ENCODE measurements at regions not wholly inside any gene's neighbourhood (a gene's known extent, or its start where the extent isn't known, plus 50 kb on each side); places are given as distances from the start of the nearest gene placed in this dataset.
"Not testable (repeated sequence)": the region's sequence is repeated elsewhere in the genome, so short reads cannot be mapped to it uniquely, and the experiment has no call there.

DNA sequence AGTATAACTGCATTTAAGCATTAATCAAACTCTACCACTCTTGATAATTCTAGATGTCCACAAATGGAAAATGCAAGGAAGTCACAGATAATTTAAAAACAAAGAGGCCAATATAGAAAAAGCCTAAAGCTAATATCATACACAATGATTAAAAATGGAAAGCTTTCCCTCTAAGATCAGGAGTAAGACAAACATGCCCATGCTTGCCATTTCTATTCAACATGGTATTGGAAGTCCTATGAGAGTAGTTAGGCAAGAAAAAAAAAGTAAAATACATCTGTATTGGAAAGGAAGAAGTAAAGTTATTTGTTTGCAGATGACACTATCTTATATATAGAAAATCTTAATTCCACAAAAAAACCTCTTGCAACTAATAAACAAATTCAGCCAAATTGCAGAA lies 164.6 kb upstream of the FERMT1 start:
- in situ Hi-C loops (cut with MboI; ENCODE audit: low pct_unique_long_range_greater_than_20kb, low sequenced_read_pairs, unreplicated experiment): no loop called here
- no peak for DNase-seq (ENCODE audit: low spot score)
- TF ChIP-seq, protein P1, sequence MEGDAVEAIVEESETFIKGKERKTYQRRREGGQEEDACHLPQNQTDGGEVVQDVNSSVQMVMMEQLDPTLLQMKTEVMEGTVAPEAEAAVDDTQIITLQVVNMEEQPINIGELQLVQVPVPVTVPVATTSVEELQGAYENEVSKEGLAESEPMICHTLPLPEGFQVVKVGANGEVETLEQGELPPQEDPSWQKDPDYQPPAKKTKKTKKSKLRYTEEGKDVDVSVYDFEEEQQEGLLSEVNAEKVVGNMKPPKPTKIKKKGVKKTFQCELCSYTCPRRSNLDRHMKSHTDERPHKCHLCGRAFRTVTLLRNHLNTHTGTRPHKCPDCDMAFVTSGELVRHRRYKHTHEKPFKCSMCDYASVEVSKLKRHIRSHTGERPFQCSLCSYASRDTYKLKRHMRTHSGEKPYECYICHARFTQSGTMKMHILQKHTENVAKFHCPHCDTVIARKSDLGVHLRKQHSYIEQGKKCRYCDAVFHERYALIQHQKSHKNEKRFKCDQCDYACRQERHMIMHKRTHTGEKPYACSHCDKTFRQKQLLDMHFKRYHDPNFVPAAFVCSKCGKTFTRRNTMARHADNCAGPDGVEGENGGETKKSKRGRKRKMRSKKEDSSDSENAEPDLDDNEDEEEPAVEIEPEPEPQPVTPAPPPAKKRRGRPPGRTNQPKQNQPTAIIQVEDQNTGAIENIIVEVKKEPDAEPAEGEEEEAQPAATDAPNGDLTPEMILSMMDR (IDR thresholded peaks at IDR 0.05; ENCODE audit: extremely low read depth, insufficient read depth, missing control alignments): no peak

DNA sequence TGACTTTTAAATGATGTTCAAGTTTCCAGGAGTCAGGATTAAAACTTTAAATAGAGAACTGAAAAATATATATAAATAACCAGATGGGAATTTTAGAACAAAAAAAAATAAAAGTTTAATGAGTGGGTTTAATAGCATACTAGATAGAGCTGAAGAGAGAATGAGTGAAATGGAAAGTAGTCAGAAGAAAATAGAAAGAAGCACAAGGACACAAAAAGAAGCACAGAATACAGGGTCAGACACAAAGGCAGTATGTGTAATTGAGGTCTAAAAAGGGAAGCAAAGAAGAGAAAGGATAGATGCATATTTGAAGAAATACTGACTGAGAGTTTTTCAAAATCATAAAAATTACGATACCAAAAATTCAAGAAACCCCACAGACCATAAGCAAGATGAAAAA lies 159.8 kb upstream of the FERMT1 start:
- in situ Hi-C loops (cut with MboI; ENCODE audit: low pct_unique_long_range_greater_than_20kb, low sequenced_read_pairs, unreplicated experiment): no loop called here
- TF ChIP-seq, protein P1 (IDR thresholded peaks at IDR 0.05; ENCODE audit: extremely low read depth, insufficient read depth, missing control alignments): no peak
- DNase-seq (ENCODE audit: low spot score): no peak

DNA sequence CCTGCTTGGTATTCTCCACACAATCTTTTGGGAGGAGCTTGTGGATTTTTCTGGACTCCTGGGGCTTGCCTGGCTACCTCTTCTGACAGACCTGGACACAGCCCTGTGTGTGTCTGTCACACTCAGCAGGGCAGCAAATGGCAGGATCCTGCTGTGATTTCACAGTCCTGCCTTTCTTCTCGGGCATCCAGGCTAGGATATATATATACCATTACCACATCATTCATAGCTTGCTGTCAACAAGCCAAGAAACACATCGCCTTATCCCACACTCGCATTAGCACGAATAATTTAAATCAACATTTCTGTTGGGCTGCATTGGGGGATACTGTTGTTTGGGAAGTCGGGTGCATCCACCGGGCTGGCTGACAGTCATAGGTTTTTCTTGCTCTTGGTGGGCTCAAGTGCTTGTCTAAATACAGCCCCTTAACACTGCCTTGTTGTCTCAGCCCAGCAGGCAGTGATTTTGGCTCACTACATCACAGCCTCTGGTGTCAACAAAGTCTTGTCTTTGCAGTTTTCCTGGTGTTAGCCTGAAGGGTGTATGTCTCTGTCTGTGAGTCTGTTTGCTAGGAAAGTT lies 154.9 kb upstream of the FERMT1 start:
- in situ Hi-C loops (cut with MboI; ENCODE audit: low pct_unique_long_range_greater_than_20kb, low sequenced_read_pairs, unreplicated experiment): no loop called here
- TF ChIP-seq, protein P1 (IDR thresholded peaks at IDR 0.05; ENCODE audit: extremely low read depth, insufficient read depth, missing control alignments): no peak
- DNase-seq (ENCODE audit: low spot score): no peak

DNA sequence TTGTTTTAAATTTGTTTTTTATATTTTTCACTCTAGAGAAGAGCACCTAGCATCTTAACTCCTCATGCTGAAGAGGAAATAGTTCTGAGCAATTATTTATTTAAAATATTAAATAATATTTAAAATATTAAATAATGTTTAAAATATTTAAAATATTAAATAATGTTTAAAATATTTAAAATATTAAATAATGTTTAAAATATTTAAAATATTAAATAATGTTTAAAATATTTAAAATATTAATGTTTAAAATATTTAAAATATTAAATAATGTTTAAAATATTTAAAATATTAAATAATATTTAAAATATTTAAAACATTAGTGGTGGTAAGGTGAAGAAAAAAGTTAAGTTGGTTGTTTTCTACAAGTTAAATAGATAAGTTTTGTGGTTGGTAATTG lies 147.6 kb upstream of the FERMT1 start:
- in situ Hi-C loops (cut with MboI; ENCODE audit: low pct_unique_long_range_greater_than_20kb, low sequenced_read_pairs, unreplicated experiment); DNase-seq (ENCODE audit: low spot score): not testable (repeated sequence)

DNA sequence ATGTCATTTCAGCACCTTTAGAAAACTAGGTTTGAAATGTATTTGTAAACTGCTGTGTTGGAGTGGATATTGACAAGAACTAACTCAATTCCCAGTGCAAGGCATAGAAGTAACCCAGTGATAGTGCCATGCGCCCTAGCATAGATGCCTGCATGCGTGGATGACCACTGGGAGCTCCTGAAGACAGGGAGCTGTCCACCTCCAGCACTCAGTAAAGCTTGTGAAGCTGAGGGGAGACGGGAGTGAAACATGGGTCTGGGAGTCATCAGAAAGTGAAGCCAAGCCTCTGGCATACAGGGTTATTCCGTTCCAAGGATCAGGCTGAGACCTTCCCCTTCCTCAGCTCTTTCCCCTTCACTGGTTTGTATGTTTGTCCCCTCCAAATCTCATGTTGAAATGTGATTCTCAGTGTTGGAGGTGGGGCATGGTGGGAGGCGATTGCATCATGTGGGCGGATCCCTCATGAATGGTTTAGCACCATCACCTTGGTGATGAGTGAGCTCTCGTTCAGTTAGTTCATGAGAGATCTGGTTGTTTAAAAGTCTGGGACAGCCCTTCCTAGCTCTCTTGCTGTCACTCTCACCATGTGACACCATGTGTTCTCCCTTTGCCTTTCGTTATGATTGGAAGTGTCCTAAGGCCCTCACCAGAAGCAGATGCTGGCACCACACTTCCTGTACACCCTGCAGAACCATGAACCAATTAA lies 146.5 kb upstream of the FERMT1 start:
- no peak for DNase-seq (ENCODE audit: low spot score)
- in situ Hi-C loops (cut with MboI; ENCODE audit: low pct_unique_long_range_greater_than_20kb, low sequenced_read_pairs, unreplicated experiment): no loop called here
- TF ChIP-seq, protein P1 (IDR thresholded peaks at IDR 0.05; ENCODE audit: extremely low read depth, insufficient read depth, missing control alignments): no peak

DNA sequence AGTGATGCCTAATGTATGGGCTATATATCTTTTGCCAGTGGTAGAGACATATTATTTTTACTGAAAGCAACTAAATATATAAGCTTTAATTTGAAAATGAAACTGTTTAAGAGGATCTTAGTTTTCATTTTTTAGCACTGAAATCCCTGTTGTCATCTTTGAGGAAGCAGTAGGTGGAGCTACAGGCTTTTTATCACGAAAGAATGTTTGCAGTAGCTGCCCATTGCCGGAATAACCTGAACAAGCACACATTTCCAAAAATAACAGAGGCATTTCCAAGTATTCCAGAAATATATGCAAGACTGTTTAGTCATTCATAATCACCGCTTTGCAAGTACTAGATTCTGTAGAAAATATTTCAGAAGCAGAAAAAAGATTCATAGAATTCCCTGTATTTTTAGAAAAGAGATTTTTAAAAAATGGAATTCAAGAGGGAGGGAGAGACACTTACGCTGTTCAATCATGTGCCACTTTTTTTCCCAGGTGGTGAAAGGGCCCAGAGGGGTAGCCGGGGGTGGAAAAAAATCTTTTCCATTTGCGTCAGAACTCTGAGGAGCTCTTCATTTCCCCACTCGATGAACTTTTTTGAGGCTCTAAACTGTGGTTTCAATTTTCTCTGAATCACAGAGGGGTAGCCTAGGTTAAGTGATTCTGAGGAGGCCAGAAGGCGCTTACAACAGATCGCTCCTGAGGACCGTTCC lies 142.5 kb upstream of the FERMT1 start:
- in situ Hi-C loops (cut with MboI; ENCODE audit: low pct_unique_long_range_greater_than_20kb, low sequenced_read_pairs, unreplicated experiment): no loop called here
- TF ChIP-seq, protein P1 (IDR thresholded peaks at IDR 0.05; ENCODE audit: extremely low read depth, insufficient read depth, missing control alignments): peak; percentile 37
- peak; percentile 16 for DNase-seq (ENCODE audit: low spot score)

DNA sequence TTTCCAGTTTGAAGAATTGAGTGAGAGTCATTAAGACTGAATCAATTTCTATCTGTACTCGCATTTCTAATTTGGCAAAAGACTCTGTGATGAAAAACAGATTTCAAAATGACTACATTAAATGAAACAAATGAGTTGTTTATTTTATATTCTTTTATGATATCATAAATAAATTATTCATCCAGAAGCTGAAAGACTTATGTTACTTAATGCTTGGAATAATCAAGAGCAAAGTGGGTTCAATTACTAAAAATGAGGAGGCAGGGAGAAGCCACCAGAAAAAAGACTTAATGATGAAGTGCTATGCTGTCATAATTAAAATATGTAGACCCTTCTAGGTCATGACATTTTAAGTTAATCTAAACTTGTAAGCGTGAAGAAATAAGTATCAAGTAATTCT lies 130.6 kb upstream of the FERMT1 start:
- DNase-seq (ENCODE audit: low spot score): no peak
- TF ChIP-seq, protein P1 (IDR thresholded peaks at IDR 0.05; ENCODE audit: extremely low read depth, insufficient read depth, missing control alignments): no peak
- in situ Hi-C loops (cut with MboI; ENCODE audit: low pct_unique_long_range_greater_than_20kb, low sequenced_read_pairs, unreplicated experiment): no loop called here

All from GM13977 (cell line).